ENCODE measurements at regions not wholly inside any gene's neighbourhood (a gene's known extent, or its start where the extent isn't known, plus 50 kb on each side); places are given as distances from the start of the nearest gene placed in this dataset.
A peak's percentile ranks its signal among the peaks of the same experiment; 100 is the strongest.

GRCh38 chr18:32553640-32554365, 83.1 kb upstream of the GAREM1 start:
- ChIA-PET CTCF (interaction anchor here (0.5 to 4.2 kb wide), 3 partner anchors 53 to 396 kb away, joined by 3 to 48 read pairs (median 6); partner anchors contain the start of gene GAREM1), POLR2A (no interaction called here)
- H3K27me3 Mint-ChIP-seq, result peaks cover 1% of the 10 kb centered on the region
- H3K9me3 Mint-ChIP-seq, result no peaks in the 10 kb centered on the region
- H3K36me3 Mint-ChIP-seq (ENCODE audit: low read depth), result no peaks in the 10 kb centered on the region
- no peak overlapping the region for H3K4me3 Mint-ChIP-seq
- DNase-seq, result no peak
- no peaks in the 10 kb centered on the region for H3K4me1 Mint-ChIP-seq
- no peak overlapping the region for H3K27ac Mint-ChIP-seq

GRCh38 chr18:32553174-32553573, 82.5 kb upstream of the GAREM1 start:
- ChIA-PET POLR2A (no interaction called here), CTCF (interaction anchor here (1.1 to 4.2 kb wide), 3 partner anchors 12 to 396 kb away, joined by 3 to 48 read pairs (median 6); partner anchors contain the start of gene GAREM1)
- H3K27me3 Mint-ChIP-seq, result peaks cover 1% of the 10 kb centered on the region
- DNase-seq, result no peak
- H3K4me1 Mint-ChIP-seq, result no peaks in the 10 kb centered on the region
- H3K36me3 Mint-ChIP-seq (ENCODE audit: low read depth), result no peaks in the 10 kb centered on the region
- H3K27ac Mint-ChIP-seq, result no peak overlapping the region
- H3K9me3 Mint-ChIP-seq, result no peaks in the 10 kb centered on the region
- no peak overlapping the region for H3K4me3 Mint-ChIP-seq

GRCh38 chr18:32552421-32553030, 81.8 kb upstream of the GAREM1 start:
- Mint-ChIP-seq H3K27ac (no peak overlapping the region), H3K4me1 (no peaks in the 10 kb centered on the region)
- DNase-seq, result peak; percentile 48

GRCh38 chr18:32550963-32551362, 80.3 kb upstream of the GAREM1 start:
- Mint-ChIP-seq H3K27ac (no peak overlapping the region), H3K4me1 (no peaks in the 10 kb centered on the region), H3K9me3 (no peaks in the 10 kb centered on the region), H3K27me3 (peaks cover 2% of the 10 kb centered on the region), H3K4me3 (no peak overlapping the region), H3K36me3 (ENCODE audit: low read depth) (no peaks in the 10 kb centered on the region)
- POLR2A ChIA-PET, result no interaction called here
- CTCF ChIA-PET, result interaction anchor here (0.7 to 4.2 kb wide), 8 partner anchors 11 to 398 kb away, joined by 3 to 48 read pairs (median 6); no protein-coding TSS in a partner anchor
- DNase-seq, result no peak

More at GRCh38 chr18:32552421-32553030, 81.8 kb upstream of the GAREM1 start:
- CTCF ChIA-PET, result interaction anchor here (0.8 to 4.2 kb wide), 10 partner anchors 10 to 395 kb away, joined by 3 to 48 read pairs (median 4); partner anchors contain the start of gene GAREM1
- no peak overlapping the region for H3K4me3 Mint-ChIP-seq
- H3K36me3 Mint-ChIP-seq (ENCODE audit: low read depth), result no peaks in the 10 kb centered on the region
- H3K27me3 Mint-ChIP-seq, result peaks cover 1% of the 10 kb centered on the region
- no peaks in the 10 kb centered on the region for H3K9me3 Mint-ChIP-seq
- POLR2A ChIA-PET, result no interaction called here

GRCh38 chr18:32549248-32550110, 78.8 kb upstream of the GAREM1 start:
- no peak overlapping the region for H3K4me3 Mint-ChIP-seq

GRCh38 chr18:32548688-32549087, 78.0 kb upstream of the GAREM1 start:
- peaks cover 4% of the 10 kb centered on the region for H3K27me3 Mint-ChIP-seq
- DNase-seq, result no peak
- ChIA-PET CTCF (interaction anchor here (1.3 to 2.0 kb wide), 2 partner anchors 260 to 390 kb away, joined by 5 to 9 read pairs; no protein-coding TSS in a partner anchor), POLR2A (interaction anchor here (1.0 kb wide), 1 partner anchor 391 kb away, joined by 3 read pairs; no protein-coding TSS in a partner anchor)
- no peak overlapping the region for H3K4me3 Mint-ChIP-seq
- no peaks in the 10 kb centered on the region for H3K9me3 Mint-ChIP-seq
- H3K36me3 Mint-ChIP-seq (ENCODE audit: low read depth), result no peaks in the 10 kb centered on the region
- H3K4me1 Mint-ChIP-seq, result no peaks in the 10 kb centered on the region
- H3K27ac Mint-ChIP-seq, result no peak overlapping the region

More at GRCh38 chr18:32549248-32550110, 78.8 kb upstream of the GAREM1 start:
- ChIA-PET POLR2A (interaction anchor here (1.0 kb wide), 1 partner anchor 391 kb away, joined by 3 read pairs; no protein-coding TSS in a partner anchor), CTCF (interaction anchor here (0.8 to 2.0 kb wide), 5 partner anchors 79 to 391 kb away, joined by 3 to 9 read pairs (median 5); partner anchors contain the start of gene GAREM1)
- Mint-ChIP-seq H3K27me3 (peaks cover 4% of the 10 kb centered on the region), H3K4me1 (no peaks in the 10 kb centered on the region), H3K9me3 (no peaks in the 10 kb centered on the region), H3K36me3 (ENCODE audit: low read depth) (no peaks in the 10 kb centered on the region), H3K27ac (no peak overlapping the region)
- DNase-seq, result peak; percentile 33

- Mint-ChIP-seq H3K9me3 (no peaks in the 10 kb centered on the region), H3K27me3 (peaks cover 7% of the 10 kb centered on the region), H3K4me3 (no peak overlapping the region), H3K36me3 (ENCODE audit: low read depth) (no peaks in the 10 kb centered on the region), H3K27ac (no peak overlapping the region), H3K4me1 (no peaks in the 10 kb centered on the region)
- POLR2A ChIA-PET, result no interaction called here
- no peak for DNase-seq
- CTCF ChIA-PET, result no interaction called here
Measured at GRCh38 chr18:32545631-32546030, 74.9 kb upstream of the GAREM1 start.

- H3K4me1 Mint-ChIP-seq, result no peaks in the 10 kb centered on the region
- DNase-seq, result no peak
- ChIA-PET CTCF (no interaction called here), POLR2A (no interaction called here)
- no peak overlapping the region for H3K27ac Mint-ChIP-seq
- H3K4me3 Mint-ChIP-seq, result no peak overlapping the region
- H3K27me3 Mint-ChIP-seq, result peaks cover 9% of the 10 kb centered on the region
- no peaks in the 10 kb centered on the region for H3K9me3 Mint-ChIP-seq
- H3K36me3 Mint-ChIP-seq (ENCODE audit: low read depth), result no peaks in the 10 kb centered on the region
Measured at GRCh38 chr18:32544088-32544487, 73.4 kb upstream of the GAREM1 start.

- Mint-ChIP-seq H3K4me3 (no peak overlapping the region), H3K4me1 (no peaks in the 10 kb centered on the region), H3K9me3 (no peaks in the 10 kb centered on the region), H3K36me3 (ENCODE audit: low read depth) (no peaks in the 10 kb centered on the region), H3K27me3 (peaks cover 9% of the 10 kb centered on the region), H3K27ac (no peak overlapping the region)
- DNase-seq, result no peak
- CTCF ChIA-PET, result interaction anchor here (0.8 kb wide), 1 partner anchor 366 kb away, joined by 3 read pairs; no protein-coding TSS in a partner anchor
- POLR2A ChIA-PET, result no interaction called here
Measured at GRCh38 chr18:32542221-32542798, 71.6 kb upstream of the GAREM1 start.

- ChIA-PET POLR2A (no interaction called here), CTCF (no interaction called here)
- H3K9me3 Mint-ChIP-seq, result no peaks in the 10 kb centered on the region
- peaks cover 1% of the 10 kb centered on the region for H3K27me3 Mint-ChIP-seq
- DNase-seq, result no peak
- no peak overlapping the region for H3K27ac Mint-ChIP-seq
- no peak overlapping the region for H3K4me3 Mint-ChIP-seq
- H3K36me3 Mint-ChIP-seq (ENCODE audit: low read depth), result no peaks in the 10 kb centered on the region
- H3K4me1 Mint-ChIP-seq, result peaks cover 9% of the 10 kb centered on the region
Measured at GRCh38 chr18:32530947-32531651, 60.4 kb upstream of the GAREM1 start.

- Mint-ChIP-seq H3K27ac (no peak overlapping the region), H3K4me1 (peaks cover 9% of the 10 kb centered on the region), H3K27me3 (peaks cover 1% of the 10 kb centered on the region), H3K4me3 (no peak overlapping the region), H3K9me3 (no peaks in the 10 kb centered on the region), H3K36me3 (ENCODE audit: low read depth) (no peaks in the 10 kb centered on the region)
- ChIA-PET POLR2A (no interaction called here), CTCF (no interaction called here)
- no peak for DNase-seq
Measured at GRCh38 chr18:32529722-32530420, 59.2 kb upstream of the GAREM1 start.

GRCh38 chr18:32520771-32521170, 50.1 kb upstream of the GAREM1 start:
- POLR2A ChIA-PET, result no interaction called here
- H3K4me3 Mint-ChIP-seq, result no peak overlapping the region
- H3K27me3 Mint-ChIP-seq, result peaks cover 12% of the 10 kb centered on the region
- no peak for DNase-seq
- no peaks in the 10 kb centered on the region for H3K9me3 Mint-ChIP-seq
- no peaks in the 10 kb centered on the region for H3K36me3 Mint-ChIP-seq (ENCODE audit: low read depth)
- CTCF ChIA-PET, result no interaction called here
- H3K27ac Mint-ChIP-seq, result no peak overlapping the region
- H3K4me1 Mint-ChIP-seq, result no peaks in the 10 kb centered on the region
